GM10248 (cell line): ENCODE measurements at regions not wholly inside any gene's neighbourhood (a gene's known extent, or its start where the extent isn't known, plus 50 kb on each side); places are given as distances from the start of the nearest gene placed in this dataset.

ENCODE experiments used
- CTCF ChIA-PET: fragments of 300-600 bp; sonication (Branson Sonifier 250); formaldehyde crosslinking; extraction: SDS; loops from one replicate; lab custom pipeline; 2021; ENCODE audit warnings: antibody characterized with exemption; lab: Yijun Ruan, JAX
- POLR2A ChIA-PET: fragments of 350-650 bp; sonication (Branson Sonifier 250); formaldehyde crosslinking; extraction: SDS; loops from one replicate; lab custom pipeline; 2020; ENCODE audit warnings: antibody characterized with exemption; lab: Yijun Ruan, JAX
- DNase-seq: peaks from one replicate; pipeline ENCODE4 v3.0.0; 2012; ENCODE audit errors: extremely low spot score
- TF ChIP-seq, protein P1 (sequence below): IDR thresholded peaks from 2 replicates; pipeline ENCODE4 v1.5.1; 2012; ENCODE audit warnings: mild to moderate bottlenecking, low read depth; ENCODE audit errors: extremely low read depth, missing control alignments, control extremely low read depth

DNA sequence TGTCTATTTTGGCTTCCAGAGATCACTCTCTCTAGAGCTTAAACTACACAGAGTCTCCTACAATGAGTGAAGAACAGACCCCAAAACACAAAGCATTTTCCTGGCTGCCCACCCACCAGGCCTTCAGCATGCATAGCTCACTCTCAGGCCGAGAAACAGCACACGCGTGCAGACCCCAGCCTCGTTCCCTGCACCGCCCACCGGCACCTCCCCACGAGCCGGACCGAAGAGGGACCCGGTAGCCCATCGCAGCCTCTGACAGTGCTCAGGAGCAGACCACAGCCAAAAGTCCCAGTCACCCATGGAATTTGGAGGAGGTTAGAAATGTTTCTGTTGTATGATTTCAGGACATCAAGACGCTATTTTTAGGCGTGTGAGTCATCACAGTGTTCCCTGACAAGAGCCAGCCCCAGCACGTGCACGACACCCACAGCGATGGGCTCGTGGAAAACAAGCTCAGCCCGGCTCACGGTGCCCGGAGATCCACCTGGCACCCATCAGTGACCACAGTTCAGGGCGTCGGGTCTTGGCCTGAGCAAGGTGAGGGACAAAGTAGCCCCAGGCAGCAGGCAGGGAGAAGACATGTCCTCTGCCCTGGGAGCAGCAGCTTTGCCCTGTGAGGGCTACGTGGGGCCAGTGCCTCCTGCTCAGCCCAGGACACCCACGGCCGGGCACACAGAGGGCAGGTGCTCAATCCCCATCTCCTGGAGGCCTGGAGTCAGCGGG is 50.1 kb upstream of the SPACA7 start:
- POLR2A ChIA-PET, result no interaction called here
- CTCF ChIA-PET, result no interaction called here
- TF ChIP-seq, protein P1, sequence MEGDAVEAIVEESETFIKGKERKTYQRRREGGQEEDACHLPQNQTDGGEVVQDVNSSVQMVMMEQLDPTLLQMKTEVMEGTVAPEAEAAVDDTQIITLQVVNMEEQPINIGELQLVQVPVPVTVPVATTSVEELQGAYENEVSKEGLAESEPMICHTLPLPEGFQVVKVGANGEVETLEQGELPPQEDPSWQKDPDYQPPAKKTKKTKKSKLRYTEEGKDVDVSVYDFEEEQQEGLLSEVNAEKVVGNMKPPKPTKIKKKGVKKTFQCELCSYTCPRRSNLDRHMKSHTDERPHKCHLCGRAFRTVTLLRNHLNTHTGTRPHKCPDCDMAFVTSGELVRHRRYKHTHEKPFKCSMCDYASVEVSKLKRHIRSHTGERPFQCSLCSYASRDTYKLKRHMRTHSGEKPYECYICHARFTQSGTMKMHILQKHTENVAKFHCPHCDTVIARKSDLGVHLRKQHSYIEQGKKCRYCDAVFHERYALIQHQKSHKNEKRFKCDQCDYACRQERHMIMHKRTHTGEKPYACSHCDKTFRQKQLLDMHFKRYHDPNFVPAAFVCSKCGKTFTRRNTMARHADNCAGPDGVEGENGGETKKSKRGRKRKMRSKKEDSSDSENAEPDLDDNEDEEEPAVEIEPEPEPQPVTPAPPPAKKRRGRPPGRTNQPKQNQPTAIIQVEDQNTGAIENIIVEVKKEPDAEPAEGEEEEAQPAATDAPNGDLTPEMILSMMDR, result no peak
- DNase-seq, result no peak
